ENCODE measurements at regions not wholly inside any gene's neighbourhood (a gene's known extent, or its start where the extent isn't known, plus 50 kb on each side); places are given as distances from the start of the nearest gene placed in this dataset.
"Not testable (repeated sequence)": the region's sequence is repeated elsewhere in the genome, so short reads cannot be mapped to it uniquely, and the experiment has no call there.

GRCh38 chr16:17747081-17747756, 276.5 kb upstream of the XYLT1 start:
- DNase-seq (ENCODE audit: low read depth in 2 of 2): no peak

DNA sequence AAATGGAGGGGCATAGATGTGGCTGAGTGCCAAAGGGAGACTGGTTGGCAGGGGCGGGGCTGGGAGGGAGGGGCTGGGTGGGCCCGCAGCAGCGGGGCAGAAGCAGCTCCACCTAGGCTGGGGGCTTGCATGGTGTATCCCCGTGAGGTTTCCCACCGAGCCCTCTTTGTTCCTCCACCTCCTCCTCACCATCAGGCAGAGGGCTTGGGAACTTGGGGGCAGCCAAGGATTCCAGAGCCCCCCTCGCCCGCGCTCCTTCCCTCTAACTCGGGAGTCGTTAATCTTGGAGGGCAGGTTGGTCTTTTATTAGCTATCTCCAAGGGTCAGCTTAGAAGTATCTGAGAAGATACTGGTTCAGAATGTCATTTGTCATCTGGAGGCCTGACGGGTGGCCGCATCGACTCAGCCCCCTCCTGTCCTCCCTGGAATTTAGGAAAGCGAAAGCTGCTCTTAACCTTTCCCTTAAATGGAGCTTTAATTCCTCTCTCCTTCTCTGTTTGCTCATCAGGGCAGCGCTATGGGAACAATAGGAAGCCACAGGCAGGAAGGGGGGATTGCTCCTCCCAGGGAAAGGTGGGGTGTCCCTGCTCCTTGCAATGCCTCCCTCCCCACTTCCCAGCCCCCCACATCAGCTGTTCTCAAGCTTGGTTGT, 274.3 kb upstream of the XYLT1 start:
- DNase-seq (ENCODE audit: low read depth in 2 of 2): no peak

- DNase-seq (ENCODE audit: low read depth in 2 of 2): no peak
Observed at GRCh38 chr16:17743578-17743977, 272.8 kb upstream of the XYLT1 start.

GRCh38 chr16:17743158-17743557, 272.4 kb upstream of the XYLT1 start:
- no peak for DNase-seq (ENCODE audit: low read depth in 2 of 2)

DNA sequence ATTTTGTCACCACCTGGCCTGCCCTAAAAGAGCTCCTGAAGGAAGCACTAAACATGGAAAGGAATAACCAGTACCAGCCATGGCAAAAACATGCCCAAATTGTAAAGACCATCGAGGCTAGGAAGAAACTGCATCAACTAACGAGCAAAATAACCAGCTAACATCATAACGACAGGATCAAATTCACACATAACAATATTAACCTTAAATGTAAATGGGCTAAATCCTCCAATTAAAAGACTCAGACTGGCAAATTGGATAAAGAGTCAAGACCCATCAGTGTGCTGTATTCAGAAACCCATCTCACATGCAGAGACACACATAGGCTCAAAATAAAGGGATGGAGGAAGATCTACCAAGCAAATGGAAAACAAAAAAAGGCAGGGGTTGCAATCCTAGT, 264.3 kb upstream of the XYLT1 start:
- DNase-seq (ENCODE audit: low read depth in 2 of 2): not testable (repeated sequence)

DNA sequence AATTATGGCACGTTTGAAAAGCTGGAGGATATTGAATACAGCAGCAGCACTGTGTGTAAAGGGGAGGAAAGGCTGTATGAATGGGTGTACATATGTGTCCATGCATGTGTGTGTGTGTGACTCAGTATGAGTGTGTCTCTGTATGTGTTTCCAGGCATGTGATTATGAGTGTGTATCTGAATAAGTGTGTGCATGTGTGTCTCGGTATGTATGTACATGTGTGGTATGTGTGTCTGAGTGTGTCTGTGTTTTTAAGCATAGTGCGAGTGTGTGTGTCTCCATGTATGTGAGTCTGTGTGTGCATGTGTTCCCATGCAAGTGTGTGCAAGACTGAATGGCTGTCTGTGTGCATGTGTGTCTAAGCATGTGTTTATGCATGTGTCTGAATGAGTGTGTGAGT, 259.1 kb upstream of the XYLT1 start:
- DNase-seq (ENCODE audit: low read depth in 2 of 2): no peak

GRCh38 chr16:17728196-17728595, 257.4 kb upstream of the XYLT1 start:
- DNase-seq (ENCODE audit: low read depth in 2 of 2): no peak

- DNase-seq (ENCODE audit: low read depth in 2 of 2): no peak
Observed at GRCh38 chr16:17724242-17724898, 253.6 kb upstream of the XYLT1 start.

- no peak for DNase-seq (ENCODE audit: low read depth in 2 of 2)
Observed at GRCh38 chr16:17723531-17724134, 252.9 kb upstream of the XYLT1 start.

DNA sequence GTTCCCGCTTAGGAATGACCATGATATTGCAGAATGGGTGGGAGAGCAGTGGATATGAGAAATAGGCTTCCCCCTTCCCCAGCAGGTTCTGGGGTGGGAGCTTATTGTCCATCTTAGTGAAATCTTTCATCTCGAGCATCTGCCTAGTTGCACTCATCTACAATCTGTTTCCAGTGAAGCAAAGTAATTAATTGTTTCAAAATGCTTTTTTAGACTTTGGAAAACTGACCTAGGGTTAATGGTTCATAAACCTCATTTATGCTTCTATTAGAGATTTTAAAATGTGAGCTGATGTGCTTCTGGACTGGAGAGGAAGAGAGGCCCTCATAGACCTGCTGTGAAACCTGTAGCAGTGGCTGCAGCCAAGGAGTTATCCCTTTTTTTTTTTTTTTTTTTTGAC, 247.7 kb upstream of the XYLT1 start:
- no peak for DNase-seq (ENCODE audit: low read depth in 2 of 2)

DNA sequence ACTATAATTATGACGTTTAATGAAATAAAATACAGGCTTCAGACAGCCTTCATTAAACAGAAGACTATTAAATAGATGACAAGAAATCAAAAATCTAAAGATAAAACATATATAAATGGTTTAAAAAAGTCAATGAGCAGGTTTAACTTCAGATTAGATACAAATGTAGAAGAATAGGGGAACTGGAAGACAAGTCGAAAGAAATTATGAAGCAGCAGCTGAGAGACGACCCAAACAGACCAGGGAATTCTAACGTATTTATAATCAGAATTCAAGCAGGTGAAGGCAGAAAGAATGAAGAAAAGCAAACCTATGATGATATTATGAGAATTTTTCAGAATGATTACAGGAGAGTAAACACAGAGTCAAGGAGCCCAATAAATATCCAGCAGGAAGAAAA, 235.1 kb upstream of the XYLT1 start:
- DNase-seq (ENCODE audit: low read depth in 2 of 2): no peak

DNA sequence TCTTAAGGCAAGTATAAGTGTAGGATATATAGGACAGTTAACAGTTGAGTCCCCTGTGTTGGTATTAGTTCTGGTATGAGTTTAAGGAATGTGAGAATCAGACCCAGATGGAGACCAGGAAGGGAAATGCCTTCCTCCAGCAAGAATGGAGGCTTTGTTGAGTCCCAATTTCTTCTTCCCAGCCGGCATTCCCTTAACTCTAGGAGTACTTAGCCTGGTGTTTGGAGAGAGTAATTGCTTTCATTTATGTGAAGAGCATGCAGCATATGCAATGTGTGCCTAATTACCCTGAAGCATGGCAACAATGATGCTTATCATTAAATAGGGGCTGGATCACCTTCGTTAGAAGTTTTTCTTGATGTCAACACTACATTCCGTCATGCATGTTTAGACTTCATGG, 225.9 kb upstream of the XYLT1 start:
- no peak for DNase-seq (ENCODE audit: low read depth in 2 of 2)

DNA sequence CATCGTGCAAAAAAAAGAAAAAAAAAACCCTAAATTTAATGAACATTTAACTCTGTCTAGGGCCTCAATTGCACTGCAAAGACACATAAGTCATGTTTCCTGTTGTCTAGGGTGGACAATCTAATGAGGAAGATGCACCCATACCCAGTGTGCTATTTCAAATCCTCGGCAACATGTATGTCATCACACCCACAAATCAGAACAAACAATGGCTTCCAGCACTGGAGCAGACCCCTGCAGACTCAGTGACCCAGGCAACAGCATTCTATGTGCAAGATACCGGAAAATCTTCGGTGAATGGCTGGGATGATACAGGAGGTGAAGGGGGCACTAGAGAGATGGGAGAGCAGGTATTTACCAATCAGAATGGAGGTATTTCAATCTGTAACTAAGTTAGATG, 221.7 kb upstream of the XYLT1 start:
- DNase-seq (ENCODE audit: low read depth in 2 of 2): no peak

DNA sequence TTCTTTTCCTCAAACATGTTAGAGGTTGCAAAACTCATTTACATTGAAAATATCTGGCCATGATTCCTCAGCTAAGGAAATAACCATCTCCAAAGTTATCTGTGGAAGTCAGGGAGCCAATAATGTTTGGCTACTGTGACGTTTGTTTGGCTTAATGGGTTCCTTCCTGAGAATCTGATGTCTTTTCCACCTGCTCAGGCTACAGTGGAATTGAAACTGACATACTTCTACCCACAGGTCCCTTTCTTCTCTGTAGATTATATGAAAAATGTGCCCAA, 221.1 kb upstream of the XYLT1 start:
- no peak for DNase-seq (ENCODE audit: low read depth in 2 of 2)

DNA sequence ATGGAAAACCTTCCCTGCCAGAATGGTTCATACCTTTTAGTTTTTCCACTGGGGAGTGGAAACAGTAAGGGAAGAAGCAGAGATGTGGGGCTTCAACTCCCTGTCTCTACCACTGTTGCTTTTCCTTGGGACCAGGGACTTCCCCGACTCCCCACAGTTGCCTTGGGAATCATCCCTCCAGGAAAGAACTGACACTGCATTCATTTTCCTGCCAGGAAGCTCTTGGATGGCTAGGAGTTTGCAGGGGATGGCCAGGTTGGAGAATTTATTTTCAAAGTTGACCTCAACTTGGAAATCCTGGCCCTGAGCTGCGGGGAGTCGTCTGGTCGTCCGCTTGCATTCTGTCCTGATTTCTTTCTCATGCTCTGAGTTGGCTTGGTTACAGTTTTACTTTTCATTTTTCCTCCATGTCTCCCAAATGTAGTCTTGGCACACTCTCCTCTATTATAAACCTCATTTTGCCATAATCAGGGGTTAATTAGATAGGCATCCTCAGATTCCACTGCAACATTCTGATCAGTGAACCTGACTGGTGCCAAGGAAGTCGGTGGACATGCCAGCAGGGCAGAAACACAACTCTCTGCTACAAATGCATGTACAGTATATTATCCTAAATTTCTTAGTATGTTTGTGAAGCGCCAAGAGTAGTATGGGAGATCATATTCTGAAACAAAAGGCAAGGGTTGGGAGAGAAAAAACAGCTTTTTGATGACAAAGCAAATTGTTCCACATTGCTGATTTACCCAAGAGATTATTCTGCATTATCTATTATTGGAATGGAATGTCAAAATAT, 220.5 kb upstream of the XYLT1 start:
- DNase-seq (ENCODE audit: low read depth in 2 of 2): no peak

DNA sequence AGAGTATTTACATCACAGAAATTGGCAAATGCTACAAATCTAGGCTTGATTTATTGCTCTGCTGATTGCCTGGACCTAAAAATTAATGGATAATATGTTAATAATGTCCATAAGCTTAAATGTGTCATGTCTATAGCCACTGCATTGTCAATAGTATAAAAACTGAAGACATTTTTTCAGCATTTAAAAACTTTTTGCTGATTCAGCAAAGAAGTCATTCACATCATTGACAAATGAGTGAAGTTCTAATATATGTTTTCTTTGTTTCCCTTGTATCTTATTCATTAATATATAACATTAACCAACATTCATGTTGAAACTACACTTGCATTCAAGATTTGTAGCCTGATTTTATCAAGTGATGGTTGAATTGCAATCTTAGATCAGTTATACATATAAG, 214.7 kb upstream of the XYLT1 start:
- DNase-seq (ENCODE audit: low read depth in 2 of 2): no peak

DNA sequence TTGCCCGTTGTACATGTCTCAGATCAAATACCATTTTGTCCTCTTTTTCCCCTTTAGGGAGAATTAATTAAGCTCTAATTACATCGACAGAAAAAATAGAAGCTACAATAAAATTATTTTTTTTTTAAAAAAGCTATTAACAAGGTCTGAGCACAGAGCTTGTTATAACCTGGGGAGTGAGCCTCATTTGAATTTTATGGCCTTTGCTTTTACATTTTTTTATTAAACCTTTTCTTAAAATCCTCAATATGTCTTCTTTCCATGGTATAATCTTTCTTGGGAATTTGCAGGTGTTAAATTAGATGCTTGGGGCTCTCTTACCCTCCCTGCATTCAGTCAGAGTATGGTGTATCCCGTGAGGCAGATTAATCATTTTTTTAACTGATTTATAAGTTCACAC, 212.5 kb upstream of the XYLT1 start:
- no peak for DNase-seq (ENCODE audit: low read depth in 2 of 2)

DNA sequence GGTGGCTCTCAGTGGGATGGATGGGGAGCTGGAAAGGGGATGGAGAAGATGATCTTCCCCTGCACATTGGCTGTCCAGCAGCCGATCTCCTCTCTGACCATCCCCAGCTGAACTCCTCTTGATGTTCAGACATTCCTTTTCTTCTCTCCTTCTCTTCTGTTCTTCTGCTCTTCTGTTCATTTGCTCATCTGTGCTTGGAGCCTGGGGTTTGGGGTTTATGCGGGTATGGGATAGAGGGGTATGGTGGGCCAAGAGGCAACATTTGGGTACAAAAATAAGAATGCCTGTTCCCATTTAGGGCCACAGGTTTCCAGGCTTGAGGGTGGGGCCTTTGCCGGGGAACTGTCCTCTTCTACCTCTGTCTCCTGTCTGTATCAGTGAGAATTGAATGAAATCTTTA, 205.4 kb upstream of the XYLT1 start:
- no peak for DNase-seq (ENCODE audit: low read depth in 2 of 2)

DNA sequence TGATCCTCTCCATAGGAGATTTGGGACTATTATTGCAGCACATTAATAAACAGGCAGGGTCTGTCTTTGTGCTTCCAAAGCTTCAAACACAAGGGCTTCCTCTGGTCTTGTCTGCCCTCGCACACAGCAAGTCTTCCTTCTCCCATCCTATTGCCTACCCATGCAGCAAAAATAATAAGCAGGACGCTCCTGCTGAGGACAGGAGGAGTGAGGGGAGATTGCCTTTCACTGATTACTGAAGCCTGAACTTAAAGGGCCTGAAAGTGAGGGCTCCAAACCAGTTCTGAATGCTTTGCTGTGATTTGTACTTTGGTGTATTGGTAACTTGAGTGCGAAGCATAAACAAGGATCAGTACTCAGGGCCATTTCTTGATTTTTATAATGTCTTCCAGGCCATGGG, 197.6 kb upstream of the XYLT1 start:
- DNase-seq (ENCODE audit: low read depth in 2 of 2): no peak

- no peak for DNase-seq (ENCODE audit: low read depth in 2 of 2)
Observed at GRCh38 chr16:17666293-17666692, 195.5 kb upstream of the XYLT1 start.

GRCh38 chr16:17658881-17659280, 188.1 kb upstream of the XYLT1 start:
- no peak for DNase-seq (ENCODE audit: low read depth in 2 of 2)

GRCh38 chr16:17657045-17657444, 186.3 kb upstream of the XYLT1 start:
- DNase-seq (ENCODE audit: low read depth in 2 of 2): no peak
